Testis (tissue), 2 donors: ENCODE measurements at regions not wholly inside any gene's neighbourhood (a gene's known extent, or its start where the extent isn't known, plus 50 kb on each side); places are given as distances from the start of the nearest gene placed in this dataset.

Experiments
- POLR2A ChIP-seq: fragments of 450-650 bp; IDR thresholded peaks from one replicate; pipeline ENCODE4 v1.6.1; 2017; ENCODE audit warnings: antibody characterized with exemption, mild to moderate bottlenecking, moderate library complexity
- TF ChIP-seq, protein P1 (sequence below), 3 experiments: fragments of 450-650 bp in 2 of 3; fragments of 200-600 bp in 1 of 3; sonication (generic) in 1 of 3; IDR thresholded peaks; one replicate each; pipeline ENCODE4 v1.5.1; 2016 to 2019; ENCODE audit warnings: antibody characterized with exemption in 3 of 3, mild to moderate bottlenecking in 2 of 3, moderate library complexity in 1 of 3

DNA sequence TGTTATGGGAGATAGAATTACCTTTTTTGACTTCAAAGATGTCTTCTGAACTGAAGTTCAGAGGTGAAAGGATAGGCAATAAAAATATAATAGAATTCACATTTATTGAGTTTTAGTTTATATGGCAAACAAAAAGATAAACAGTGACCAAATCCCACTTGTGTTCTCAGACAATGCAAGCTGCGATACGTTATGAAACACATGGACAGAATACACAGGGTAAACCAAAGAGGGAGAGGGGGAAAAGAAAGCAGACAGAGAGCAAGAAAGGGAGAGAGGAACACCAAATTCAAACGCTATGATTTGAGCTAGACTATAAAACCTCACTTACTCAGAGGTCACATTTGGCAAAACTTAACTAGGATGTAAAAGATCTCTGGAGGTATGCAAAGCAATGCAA, 238.2 kb upstream of the FLRT2 start:
- TF ChIP-seq, protein P1, sequence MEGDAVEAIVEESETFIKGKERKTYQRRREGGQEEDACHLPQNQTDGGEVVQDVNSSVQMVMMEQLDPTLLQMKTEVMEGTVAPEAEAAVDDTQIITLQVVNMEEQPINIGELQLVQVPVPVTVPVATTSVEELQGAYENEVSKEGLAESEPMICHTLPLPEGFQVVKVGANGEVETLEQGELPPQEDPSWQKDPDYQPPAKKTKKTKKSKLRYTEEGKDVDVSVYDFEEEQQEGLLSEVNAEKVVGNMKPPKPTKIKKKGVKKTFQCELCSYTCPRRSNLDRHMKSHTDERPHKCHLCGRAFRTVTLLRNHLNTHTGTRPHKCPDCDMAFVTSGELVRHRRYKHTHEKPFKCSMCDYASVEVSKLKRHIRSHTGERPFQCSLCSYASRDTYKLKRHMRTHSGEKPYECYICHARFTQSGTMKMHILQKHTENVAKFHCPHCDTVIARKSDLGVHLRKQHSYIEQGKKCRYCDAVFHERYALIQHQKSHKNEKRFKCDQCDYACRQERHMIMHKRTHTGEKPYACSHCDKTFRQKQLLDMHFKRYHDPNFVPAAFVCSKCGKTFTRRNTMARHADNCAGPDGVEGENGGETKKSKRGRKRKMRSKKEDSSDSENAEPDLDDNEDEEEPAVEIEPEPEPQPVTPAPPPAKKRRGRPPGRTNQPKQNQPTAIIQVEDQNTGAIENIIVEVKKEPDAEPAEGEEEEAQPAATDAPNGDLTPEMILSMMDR (IDR thresholded peaks at IDR 0.05) = no peak
- TF ChIP-seq POLR2A = no peak
